Neural crest cell (in vitro differentiated cells): ENCODE measurements at regions not wholly inside any gene's neighbourhood (a gene's known extent, or its start where the extent isn't known, plus 50 kb on each side); places are given as distances from the start of the nearest gene placed in this dataset.
A peak's percentile ranks its signal among the peaks of the same experiment; 100 is the strongest.

ENCODE experiments used
- DNase-seq: peaks from one replicate; pipeline ENCODE4 v3.0.0; 2021; ENCODE audit warnings: low read depth, mixed read lengths, low spot score
- H3K27ac Mint-ChIP-seq: one replicate; pipeline ENCODE4 v1.8.0; 2021; ENCODE audit warnings: mild to moderate bottlenecking, mixed read lengths; ENCODE audit not compliant: unreplicated experiment
- H3K27me3 Mint-ChIP-seq: 2 replicates; pipeline ENCODE4 v1.8.0; 2021; ENCODE audit warnings: low read depth, mild to moderate bottlenecking, mixed read lengths
- H3K36me3 Mint-ChIP-seq: 2 replicates; pipeline ENCODE4 v1.8.0; 2021; ENCODE audit warnings: low read depth, mild to moderate bottlenecking, mixed read lengths
- H3K4me1 Mint-ChIP-seq: 2 replicates; pipeline ENCODE4 v1.8.0; 2021; ENCODE audit warnings: mixed read lengths
- H3K4me3 Mint-ChIP-seq: one replicate; pipeline ENCODE4 v1.8.0; 2021; ENCODE audit warnings: mild to moderate bottlenecking, mixed read lengths
- H3K9me3 Mint-ChIP-seq: 2 replicates; pipeline ENCODE4 v1.8.0; 2021; ENCODE audit warnings: mixed read lengths
- TF ChIP-seq, protein P1 (sequence below): fragments of 200-600 bp; sonication (generic); conservative IDR thresholded peaks from 2 replicates; pipeline ENCODE4 v1.5.0; 2021; ENCODE audit warnings: antibody characterized with exemption, mild to moderate bottlenecking

DNA sequence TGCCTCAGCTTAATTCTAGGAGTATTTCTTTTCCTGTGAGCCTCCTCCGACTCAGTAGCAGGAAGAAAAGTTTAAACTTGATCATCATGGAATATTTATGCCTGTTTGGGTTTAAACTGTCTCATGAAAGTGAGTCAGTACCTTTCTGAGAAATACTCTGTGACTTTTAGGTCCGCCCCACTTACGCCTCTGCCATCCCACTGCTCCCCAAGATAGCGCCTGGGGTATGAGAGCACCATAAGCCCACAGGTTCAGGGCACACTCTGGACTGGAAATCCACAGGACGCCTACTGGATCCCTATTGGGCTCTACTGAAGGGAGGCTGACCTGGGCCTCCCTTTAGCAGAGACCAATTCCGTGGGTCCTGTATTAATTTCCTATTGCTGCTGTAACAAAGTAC is 175.8 kb upstream of the CDH20 start:
- TF ChIP-seq, protein P1, sequence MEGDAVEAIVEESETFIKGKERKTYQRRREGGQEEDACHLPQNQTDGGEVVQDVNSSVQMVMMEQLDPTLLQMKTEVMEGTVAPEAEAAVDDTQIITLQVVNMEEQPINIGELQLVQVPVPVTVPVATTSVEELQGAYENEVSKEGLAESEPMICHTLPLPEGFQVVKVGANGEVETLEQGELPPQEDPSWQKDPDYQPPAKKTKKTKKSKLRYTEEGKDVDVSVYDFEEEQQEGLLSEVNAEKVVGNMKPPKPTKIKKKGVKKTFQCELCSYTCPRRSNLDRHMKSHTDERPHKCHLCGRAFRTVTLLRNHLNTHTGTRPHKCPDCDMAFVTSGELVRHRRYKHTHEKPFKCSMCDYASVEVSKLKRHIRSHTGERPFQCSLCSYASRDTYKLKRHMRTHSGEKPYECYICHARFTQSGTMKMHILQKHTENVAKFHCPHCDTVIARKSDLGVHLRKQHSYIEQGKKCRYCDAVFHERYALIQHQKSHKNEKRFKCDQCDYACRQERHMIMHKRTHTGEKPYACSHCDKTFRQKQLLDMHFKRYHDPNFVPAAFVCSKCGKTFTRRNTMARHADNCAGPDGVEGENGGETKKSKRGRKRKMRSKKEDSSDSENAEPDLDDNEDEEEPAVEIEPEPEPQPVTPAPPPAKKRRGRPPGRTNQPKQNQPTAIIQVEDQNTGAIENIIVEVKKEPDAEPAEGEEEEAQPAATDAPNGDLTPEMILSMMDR = no peak
- Mint-ChIP-seq H3K36me3 (no peaks in the 10 kb centered on the region), H3K4me1 (no peaks in the 10 kb centered on the region), H3K27ac (no peak overlapping the region), H3K27me3 (no peaks in the 10 kb centered on the region), H3K9me3 (no peaks in the 10 kb centered on the region), H3K4me3 (no peak overlapping the region)
- DNase-seq = no peak

DNA sequence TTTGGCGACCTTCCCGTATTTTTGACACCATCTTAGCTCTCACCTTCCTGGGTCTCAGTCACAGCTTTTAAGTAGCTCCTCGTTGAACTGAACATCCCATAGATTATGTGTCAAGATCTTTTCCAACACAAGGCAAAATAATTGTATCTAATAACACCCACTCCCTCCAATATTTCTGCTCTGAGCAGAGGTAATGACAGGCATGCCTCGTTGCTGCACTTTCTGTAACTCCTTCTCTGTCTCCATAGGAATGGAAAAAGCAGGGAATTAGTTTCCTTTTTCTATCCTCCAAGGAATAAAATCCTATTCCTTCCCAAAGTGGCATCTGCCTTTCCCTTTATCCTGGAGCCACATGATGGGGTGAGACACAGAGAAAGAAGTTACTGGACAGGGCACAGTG is 174.0 kb upstream of the CDH20 start:
- Mint-ChIP-seq H3K36me3 (no peaks in the 10 kb centered on the region), H3K27ac (no peak overlapping the region), H3K27me3 (no peaks in the 10 kb centered on the region), H3K4me3 (no peak overlapping the region), H3K4me1 (no peaks in the 10 kb centered on the region), H3K9me3 (no peaks in the 10 kb centered on the region)
- no peak for DNase-seq
- TF ChIP-seq, protein P1 = no peak

DNA sequence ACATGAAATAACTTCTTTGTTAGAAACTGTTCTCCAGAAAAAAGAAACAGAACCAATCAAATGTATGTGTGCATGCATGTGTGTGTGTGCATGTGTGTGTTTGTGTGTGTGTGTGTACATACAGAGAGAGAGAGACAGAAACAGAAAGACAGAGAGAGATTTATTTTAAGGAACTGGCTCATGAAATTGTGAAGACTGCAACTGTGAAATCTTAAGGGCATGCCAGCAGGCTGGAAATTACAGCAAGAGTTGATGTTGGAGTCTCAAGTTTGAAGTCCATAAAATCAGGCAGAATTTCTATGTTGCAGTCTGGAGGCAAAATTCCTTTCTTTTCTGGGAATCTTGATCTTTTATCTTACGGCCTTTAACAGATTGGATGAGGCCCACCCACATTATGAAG is 168.9 kb upstream of the CDH20 start:
- H3K27ac Mint-ChIP-seq = no peak overlapping the region
- no peak overlapping the region for H3K4me3 Mint-ChIP-seq
- no peak for DNase-seq
- no peaks in the 10 kb centered on the region for H3K27me3 Mint-ChIP-seq
- H3K9me3 Mint-ChIP-seq = no peaks in the 10 kb centered on the region
- TF ChIP-seq, protein P1 = no peak
- no peaks in the 10 kb centered on the region for H3K36me3 Mint-ChIP-seq
- no peaks in the 10 kb centered on the region for H3K4me1 Mint-ChIP-seq

DNA sequence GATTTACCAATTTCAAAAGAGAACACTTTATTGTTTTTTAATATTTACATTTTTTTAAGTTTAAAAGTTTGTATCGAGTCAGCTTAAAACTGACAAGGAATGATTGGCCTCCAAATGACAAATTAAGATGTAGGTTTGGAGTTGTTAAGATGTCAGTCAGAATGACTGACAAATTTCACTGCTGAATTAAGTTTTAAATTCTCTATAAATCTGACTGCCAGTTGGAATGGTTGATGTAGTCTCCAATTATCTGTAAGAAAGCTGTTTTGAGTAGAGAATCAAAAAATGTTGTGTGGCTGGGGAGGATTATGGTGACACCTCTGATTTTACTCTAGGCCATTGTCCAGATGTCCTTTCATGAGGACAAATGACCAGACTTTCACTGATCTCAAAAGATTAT is 165.3 kb upstream of the CDH20 start:
- no peak for DNase-seq
- TF ChIP-seq, protein P1 = no peak
- Mint-ChIP-seq H3K9me3 (no peaks in the 10 kb centered on the region), H3K36me3 (no peaks in the 10 kb centered on the region), H3K27ac (peak overlapping the region; percentile 32), H3K27me3 (no peaks in the 10 kb centered on the region), H3K4me1 (no peaks in the 10 kb centered on the region), H3K4me3 (no peak overlapping the region)

DNA sequence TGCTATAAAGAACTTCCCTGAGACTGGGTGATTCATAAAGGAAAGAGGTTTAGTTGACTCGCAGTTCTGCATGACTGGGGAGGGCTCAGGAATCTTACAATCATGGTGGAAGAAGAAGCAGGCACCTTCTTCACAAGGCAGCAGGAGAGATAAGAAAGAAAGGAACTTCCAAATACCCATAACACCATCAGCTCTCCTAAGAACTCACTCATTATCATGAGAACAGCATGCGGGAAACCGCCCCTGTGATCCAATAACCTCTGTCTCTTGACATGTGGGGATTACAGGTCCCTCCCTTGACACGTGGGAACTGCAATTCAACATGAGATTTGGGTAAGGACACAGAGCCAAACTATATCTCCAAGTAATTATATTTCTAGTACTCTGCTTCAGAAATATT is 163.8 kb upstream of the CDH20 start:
- Mint-ChIP-seq H3K4me3 (no peak overlapping the region), H3K4me1 (no peaks in the 10 kb centered on the region), H3K36me3 (no peaks in the 10 kb centered on the region), H3K9me3 (no peaks in the 10 kb centered on the region), H3K27ac (no peak overlapping the region), H3K27me3 (no peaks in the 10 kb centered on the region)
- TF ChIP-seq, protein P1 = no peak
- no peak for DNase-seq

DNA sequence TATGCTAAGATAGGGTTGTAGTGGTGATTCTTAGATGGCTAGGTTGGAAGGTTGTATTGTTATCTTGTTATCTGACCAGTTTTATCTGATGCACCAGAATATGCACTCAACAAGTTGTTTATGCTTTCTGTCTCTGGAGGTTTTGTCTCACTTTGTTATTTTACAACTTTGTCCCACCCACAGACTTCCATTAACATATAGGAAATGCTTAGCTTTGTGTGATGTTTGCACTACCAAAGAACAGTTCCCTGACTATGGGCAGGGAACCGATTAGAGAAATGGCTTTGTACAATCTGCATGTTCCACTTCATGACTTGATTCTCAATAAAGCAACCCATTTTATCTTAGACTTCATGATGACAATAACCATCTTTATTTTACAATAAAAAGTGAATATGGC is 160.6 kb upstream of the CDH20 start:
- Mint-ChIP-seq H3K4me1 (no peaks in the 10 kb centered on the region), H3K4me3 (no peak overlapping the region), H3K27me3 (peaks cover 5% of the 10 kb centered on the region), H3K36me3 (no peaks in the 10 kb centered on the region), H3K9me3 (no peaks in the 10 kb centered on the region), H3K27ac (no peak overlapping the region)
- no peak for DNase-seq
- TF ChIP-seq, protein P1 = no peak
